ENCODE measurements at regions not wholly inside any gene's neighbourhood (a gene's known extent, or its start where the extent isn't known, plus 50 kb on each side); places are given as distances from the start of the nearest gene placed in this dataset.
A peak's percentile ranks its signal among the peaks of the same experiment; 100 is the strongest.

GRCh38 chrX:9293051-9293496 is 171.8 kb upstream of the TBL1X start:
- Histone ChIP-seq H3K4me2 (peak overlapping the region; percentile 60), H3K27ac (ENCODE audit: low read depth) (peak overlapping the region; percentile 63), H3F3A (replicated peaks; ENCODE audit: low read depth) (0 out of 2 replicates have a peak, but pooled peaks cover 5% of the 10 kb centered on the region), H3K4me1 (ENCODE audit: insufficient read depth) (peaks cover 17% of the 10 kb centered on the region), H4K20me1 (replicated peaks; ENCODE audit: insufficient read depth) (no peaks in the 10 kb centered on the region), H3K36me3 (ENCODE audit: insufficient read depth) (no peaks in the 10 kb centered on the region), H3K27me3 (ENCODE audit: insufficient read depth) (peaks cover 20% of the 10 kb centered on the region; the same call in 1 of the 2 replicates), H3K4me3 (peak overlapping the region; percentile 47), H3K79me2 (replicated peaks; ENCODE audit: insufficient read depth) (no peaks in the 10 kb centered on the region), H2AFZ (no peak overlapping the region), H3K9me2 (ENCODE audit: insufficient read depth) (no peaks in the 10 kb centered on the region)
- H3K9me3 Mint-ChIP-seq: no peaks in the 10 kb centered on the region
- no peak overlapping the region for H3K27ac Mint-ChIP-seq
- peak; percentile 74 for DNase-seq (ENCODE audit: low spot score)
- H3K4me3 Mint-ChIP-seq: peak overlapping the region; percentile 44
- H3K4me1 Mint-ChIP-seq: peaks cover 40% of the 10 kb centered on the region
- H3K27me3 Mint-ChIP-seq (ENCODE audit: insufficient read depth, low read depth, poor library complexity): peaks cover 19% of the 10 kb centered on the region
- peak; percentile 86 for ATAC-seq
- H3K36me3 Mint-ChIP-seq (ENCODE audit: low read depth): no peaks in the 10 kb centered on the region
- TF ChIP-seq REST (IDR thresholded peaks at IDR 0.05; ENCODE audit: unreplicated experiment) (no peak), EZH2phosphoT487 (IDR thresholded peaks at IDR 0.05; ENCODE audit: unreplicated experiment) (no peak), NANOG (IDR thresholded peaks at IDR 0.05; ENCODE audit: borderline replicate concordance) (no peak), ZNF462 (CRISPR knock-in tag; IDR thresholded peaks at IDR 0.05) (no peak), ZNF331 (CRISPR knock-in tag; IDR thresholded peaks at IDR 0.05; ENCODE audit: low read depth) (no peak), POLR2AphosphoS5 (IDR thresholded peaks at IDR 0.05; ENCODE audit: low read depth) (no peak), STAT1 (IDR thresholded peaks at IDR 0.05; ENCODE audit: unreplicated experiment) (no peak), ZNF114 (CRISPR knock-in tag; IDR thresholded peaks at IDR 0.05) (no peak), JUNB (IDR thresholded peaks at IDR 0.05; ENCODE audit: unreplicated experiment) (no peak), CTCF (conservative IDR thresholded peaks at IDR 0.05; ENCODE audit: low read depth in 2 of 2) (no peak), CREB1 (CRISPR knock-in tag; IDR thresholded peaks at IDR 0.05; ENCODE audit: low read depth) (no peak), EZH2 (IDR thresholded peaks at IDR 0.05; ENCODE audit: low read depth, unreplicated experiment) (no peak)
- TF ChIP-seq, protein P1, sequence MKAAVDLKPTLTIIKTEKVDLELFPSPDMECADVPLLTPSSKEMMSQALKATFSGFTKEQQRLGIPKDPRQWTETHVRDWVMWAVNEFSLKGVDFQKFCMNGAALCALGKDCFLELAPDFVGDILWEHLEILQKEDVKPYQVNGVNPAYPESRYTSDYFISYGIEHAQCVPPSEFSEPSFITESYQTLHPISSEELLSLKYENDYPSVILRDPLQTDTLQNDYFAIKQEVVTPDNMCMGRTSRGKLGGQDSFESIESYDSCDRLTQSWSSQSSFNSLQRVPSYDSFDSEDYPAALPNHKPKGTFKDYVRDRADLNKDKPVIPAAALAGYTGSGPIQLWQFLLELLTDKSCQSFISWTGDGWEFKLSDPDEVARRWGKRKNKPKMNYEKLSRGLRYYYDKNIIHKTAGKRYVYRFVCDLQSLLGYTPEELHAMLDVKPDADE (IDR thresholded peaks at IDR 0.05): no peak

Measured in GM23338 (cell line).